Lower leg skin (tissue), 3 donors: ENCODE measurements at regions not wholly inside any gene's neighbourhood (a gene's known extent, or its start where the extent isn't known, plus 50 kb on each side); places are given as distances from the start of the nearest gene placed in this dataset.

Experiments used
- CTCF ChIP-seq, 3 donors: fragments of 450-650 bp; IDR thresholded peaks; one replicate each; pipeline ENCODE4 v1.5.1; 2016; ENCODE audit warnings: antibody characterized with exemption in 3 of 3, mild to moderate bottlenecking in 3 of 3, moderate library complexity in 2 of 3
- POLR2A ChIP-seq, 2 donors: fragments of 450-650 bp; IDR thresholded peaks; one replicate each; pipeline ENCODE4 v1.6.1; 2016 to 2017; ENCODE audit warnings: antibody characterized with exemption in 2 of 2, mild to moderate bottlenecking in 1 of 2, moderate library complexity in 1 of 2

GRCh38 chr13:80097561-80097960 is 243.4 kb downstream of the SPRY2 start:
- TF ChIP-seq POLR2A (IDR thresholded peaks at IDR 0.05) = no peak
- no peak for TF ChIP-seq CTCF (IDR thresholded peaks at IDR 0.05)
